ENCODE measurements at regions not wholly inside any gene's neighbourhood (a gene's known extent, or its start where the extent isn't known, plus 50 kb on each side); places are given as distances from the start of the nearest gene placed in this dataset.

DNA sequence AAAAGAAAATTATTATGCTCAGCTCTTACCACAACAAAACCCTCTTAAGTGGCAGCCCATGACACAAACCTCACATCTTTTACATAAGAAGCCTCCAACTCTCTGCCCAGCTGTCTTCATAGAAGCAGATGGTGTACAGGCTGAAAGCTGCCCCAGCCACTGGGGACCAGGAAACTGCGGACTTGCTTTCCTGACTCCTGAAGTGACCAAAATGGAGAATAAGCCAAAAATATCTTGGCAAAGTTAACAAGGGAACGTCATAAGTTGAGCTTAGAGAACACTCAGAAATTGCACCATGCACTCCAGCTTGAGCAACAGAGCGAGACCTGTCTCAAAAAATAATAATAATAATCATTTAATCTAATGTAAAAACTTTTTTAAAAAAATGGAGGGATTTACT lies 160.3 kb upstream of the CDYL start:
- no peak for DNase-seq (ENCODE audit: low read depth in 2 of 2)

DNA sequence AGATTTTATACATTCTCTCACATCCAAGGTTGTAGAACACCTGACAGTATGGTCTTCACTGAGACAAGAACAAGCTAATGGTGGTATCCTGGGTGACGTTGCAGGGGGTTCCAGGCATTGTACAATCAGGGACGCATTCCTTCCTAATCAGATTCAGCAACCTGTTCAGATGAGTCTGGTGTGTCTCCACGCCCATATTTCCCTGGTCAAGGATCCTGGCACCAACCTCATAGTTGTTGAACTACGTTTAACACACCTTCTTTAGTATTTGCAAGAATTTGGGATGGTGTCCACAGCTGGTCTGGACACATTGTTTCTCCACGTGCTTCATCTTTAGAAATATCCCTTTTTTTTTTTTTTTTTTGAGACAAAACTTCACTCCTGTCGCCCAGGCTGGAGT lies 161.0 kb upstream of the CDYL start:
- no peak for DNase-seq (ENCODE audit: low read depth in 2 of 2)

DNA sequence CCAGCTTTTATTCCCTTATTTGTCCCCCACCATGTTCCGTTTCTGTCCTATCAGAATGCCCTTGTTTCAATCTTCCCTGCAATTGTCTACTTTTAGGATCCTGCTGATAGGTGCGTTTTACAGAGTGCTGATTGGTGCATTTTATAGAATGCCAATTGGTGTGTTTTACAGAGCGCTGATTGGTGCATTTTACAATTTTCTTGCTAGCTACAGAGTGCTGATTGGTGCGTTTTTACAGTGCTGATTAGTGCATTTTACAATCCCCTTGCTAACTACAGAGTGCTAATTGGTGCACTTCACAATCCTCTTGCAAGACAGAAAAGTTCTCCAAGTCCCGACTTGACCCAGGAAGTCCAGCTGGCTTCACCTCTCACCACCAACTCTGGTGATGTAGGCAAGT lies 161.6 kb upstream of the CDYL start:
- DNase-seq (ENCODE audit: low read depth in 2 of 2) = no peak

DNA sequence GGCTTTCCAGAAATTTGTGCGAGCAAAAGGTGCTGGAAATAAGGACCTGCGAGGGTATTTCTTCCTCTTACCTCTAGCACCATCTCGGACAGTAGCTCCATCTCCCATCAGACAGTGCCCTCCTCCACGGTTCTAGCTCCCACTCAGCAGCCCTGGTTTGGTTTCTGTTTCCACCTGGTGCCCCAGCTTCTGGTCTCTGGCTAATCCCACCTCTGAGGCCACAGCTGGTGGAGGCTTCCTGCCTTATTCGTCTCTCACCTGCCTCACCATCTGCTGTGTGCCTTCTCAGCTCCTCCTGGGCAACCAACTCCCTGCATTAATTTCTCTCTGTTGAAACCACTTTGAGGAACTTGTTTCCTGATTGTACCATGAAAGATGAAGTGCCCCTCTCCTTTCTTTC lies 162.4 kb upstream of the CDYL start:
- DNase-seq (ENCODE audit: low read depth in 2 of 2) = no peak

GRCh38 chr6:4613381-4613780 lies 162.8 kb upstream of the CDYL start:
- DNase-seq (ENCODE audit: low read depth in 2 of 2) = no peak

- no peak for DNase-seq (ENCODE audit: low read depth in 2 of 2)
Measured at GRCh38 chr6:4612636-4613171, 163.5 kb upstream of the CDYL start.

DNA sequence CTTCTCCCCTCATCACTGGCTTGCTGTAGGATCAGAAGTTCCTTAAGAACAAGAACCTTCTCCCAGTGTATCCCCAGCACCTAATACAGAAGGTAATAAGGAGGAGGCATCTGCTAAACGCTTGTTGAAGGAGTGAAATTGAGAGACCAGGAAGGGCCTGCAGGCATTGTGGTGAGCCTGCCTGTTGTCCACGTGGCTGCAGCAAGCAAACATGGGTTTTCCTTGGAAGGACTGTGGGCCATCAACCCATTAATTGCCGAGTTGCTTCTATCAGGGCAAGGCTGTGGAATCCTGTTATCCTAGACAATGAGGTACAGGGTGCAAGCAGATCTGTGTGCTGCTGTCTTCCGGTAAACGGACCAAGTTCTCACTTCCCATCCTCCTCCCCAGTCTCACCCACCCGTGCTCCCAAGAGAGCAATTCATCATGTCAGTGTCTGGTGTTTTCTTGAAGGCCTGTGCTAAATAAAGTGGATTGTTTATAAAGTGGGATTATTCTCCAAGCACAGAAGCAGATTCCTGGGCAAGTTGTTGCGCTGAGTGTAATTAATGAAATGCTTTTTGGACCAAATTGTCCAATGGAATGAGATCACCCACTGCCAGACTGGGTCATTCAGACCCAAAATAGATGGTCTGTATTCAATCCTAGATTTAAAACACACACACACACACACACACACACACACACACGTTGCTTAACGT lies 164.6 kb upstream of the CDYL start:
- DNase-seq (ENCODE audit: low read depth in 2 of 2) = no peak

- no peak for DNase-seq (ENCODE audit: low read depth in 2 of 2)
Measured at GRCh38 chr6:4610256-4610655, 165.9 kb upstream of the CDYL start.

GRCh38 chr6:4608361-4609115 lies 167.7 kb upstream of the CDYL start:
- DNase-seq (ENCODE audit: low read depth in 2 of 2) = no peak

DNA sequence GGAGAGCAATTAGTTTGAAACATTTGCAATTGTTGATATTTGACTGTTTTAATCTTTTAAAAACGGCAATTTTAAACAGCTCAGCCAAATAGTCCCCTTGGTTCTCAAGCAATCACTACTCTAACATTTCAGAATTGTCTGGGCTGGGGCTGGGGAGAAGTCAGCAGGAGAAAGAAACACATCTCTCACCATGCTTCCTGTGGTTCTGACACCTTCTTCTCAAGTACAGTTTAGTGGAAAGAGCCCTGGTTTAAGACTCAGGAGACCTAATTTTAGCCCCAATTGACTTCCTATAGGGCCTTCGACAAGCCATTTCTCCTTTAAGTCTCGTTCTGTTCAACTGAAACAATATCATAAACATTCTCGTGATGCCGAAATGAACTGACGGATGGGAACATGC lies 168.4 kb upstream of the CDYL start:
- no peak for DNase-seq (ENCODE audit: low read depth in 2 of 2)

- no peak for DNase-seq (ENCODE audit: low read depth in 2 of 2)
Measured at GRCh38 chr6:4606821-4607704, 169.1 kb upstream of the CDYL start.

- DNase-seq (ENCODE audit: low read depth in 2 of 2) = no peak
Measured at GRCh38 chr6:4606016-4606415, 170.2 kb upstream of the CDYL start.

DNA sequence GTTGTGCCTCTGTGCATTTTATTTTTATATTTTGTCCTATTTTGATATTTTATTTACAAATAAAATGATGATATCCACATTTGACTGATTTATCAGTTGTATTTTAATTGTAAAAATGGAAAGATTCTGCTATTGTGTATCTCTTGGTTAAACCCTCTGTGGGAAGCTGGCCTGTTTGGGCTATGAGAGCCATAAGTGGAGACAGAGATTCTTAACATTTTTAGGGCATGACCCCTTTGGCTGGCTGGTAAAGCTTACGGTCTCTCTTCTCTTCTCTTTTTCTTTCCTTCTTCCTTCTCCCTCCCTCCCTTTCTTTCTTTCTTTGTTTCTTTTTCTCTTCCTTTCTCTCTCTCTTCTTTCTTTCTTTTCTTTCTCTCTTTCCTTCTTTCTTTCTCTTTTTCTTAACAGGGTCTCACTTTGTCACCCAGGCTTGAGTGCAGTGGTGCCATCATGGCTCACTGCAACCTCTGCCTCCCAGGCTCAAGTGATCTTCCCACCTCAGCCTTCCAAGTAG lies 172.3 kb upstream of the CDYL start:
- no peak for DNase-seq (ENCODE audit: low read depth in 2 of 2)

- no peak for DNase-seq (ENCODE audit: low read depth in 2 of 2)
Measured at GRCh38 chr6:4603291-4603690, 172.9 kb upstream of the CDYL start.

- DNase-seq (ENCODE audit: low read depth in 2 of 2) = no peak
Measured at GRCh38 chr6:4599924-4600323, 176.3 kb upstream of the CDYL start.

- no peak for DNase-seq (ENCODE audit: low read depth in 2 of 2)
Measured at GRCh38 chr6:4598384-4598995, 177.7 kb upstream of the CDYL start.

- no peak for DNase-seq (ENCODE audit: low read depth in 2 of 2)
Measured at GRCh38 chr6:4593951-4594350, 182.3 kb upstream of the CDYL start.

- DNase-seq (ENCODE audit: low read depth in 2 of 2) = no peak
Measured at GRCh38 chr6:4592026-4592425, 184.2 kb upstream of the CDYL start.

DNA sequence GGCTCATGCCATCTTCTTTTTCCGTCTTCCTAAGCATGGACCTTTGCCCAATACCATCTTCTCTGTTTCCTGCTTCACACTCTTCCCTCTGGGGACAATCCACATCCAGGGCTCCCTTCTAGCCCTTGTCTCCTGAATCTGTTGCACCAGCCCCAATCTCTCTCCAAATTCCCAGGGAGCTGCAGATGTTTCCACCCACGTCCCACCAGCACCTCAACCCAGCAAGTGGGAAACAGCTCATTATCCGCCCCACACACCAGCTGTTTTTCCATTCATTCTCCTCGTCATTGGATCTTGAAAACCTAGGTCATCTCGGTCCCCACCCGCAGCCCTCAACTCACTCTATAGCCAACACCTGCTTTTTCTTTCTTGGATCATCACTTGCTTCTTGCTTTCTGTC lies 185.0 kb upstream of the CDYL start:
- no peak for DNase-seq (ENCODE audit: low read depth in 2 of 2)

- DNase-seq (ENCODE audit: low read depth in 2 of 2) = no peak
Measured at GRCh38 chr6:4589295-4589694, 186.9 kb upstream of the CDYL start.

GRCh38 chr6:4588581-4588980 lies 187.6 kb upstream of the CDYL start:
- DNase-seq (ENCODE audit: low read depth in 2 of 2) = no peak

GRCh38 chr6:4588163-4588562 lies 188.0 kb upstream of the CDYL start:
- no peak for DNase-seq (ENCODE audit: low read depth in 2 of 2)
